ENCODE measurements at regions not wholly inside any gene's neighbourhood (a gene's known extent, or its start where the extent isn't known, plus 50 kb on each side); places are given as distances from the start of the nearest gene placed in this dataset.

GRCh38 chr7:21194936-21195335 is 232.9 kb upstream of the SP4 start:
- Histone ChIP-seq H3K27ac (ENCODE audit: extremely low read depth, low read depth, low read length) (no peak overlapping the region), H3K36me3 (ENCODE audit: control insufficient read depth in 2 of 2, insufficient read depth in 1 of 2, low read length in 2 of 2) (no peaks in the 10 kb centered on the region), H3K4me3 (ENCODE audit: low read depth, low read length) (no peak overlapping the region), H3K9me3 (ENCODE audit: control insufficient read depth, insufficient read depth, low read depth, low read length) (no peaks in the 10 kb centered on the region), H3K4me1 (ENCODE audit: control insufficient read depth, insufficient read depth, low read length) (no peaks in the 10 kb centered on the region)
- TF ChIP-seq, protein P1, sequence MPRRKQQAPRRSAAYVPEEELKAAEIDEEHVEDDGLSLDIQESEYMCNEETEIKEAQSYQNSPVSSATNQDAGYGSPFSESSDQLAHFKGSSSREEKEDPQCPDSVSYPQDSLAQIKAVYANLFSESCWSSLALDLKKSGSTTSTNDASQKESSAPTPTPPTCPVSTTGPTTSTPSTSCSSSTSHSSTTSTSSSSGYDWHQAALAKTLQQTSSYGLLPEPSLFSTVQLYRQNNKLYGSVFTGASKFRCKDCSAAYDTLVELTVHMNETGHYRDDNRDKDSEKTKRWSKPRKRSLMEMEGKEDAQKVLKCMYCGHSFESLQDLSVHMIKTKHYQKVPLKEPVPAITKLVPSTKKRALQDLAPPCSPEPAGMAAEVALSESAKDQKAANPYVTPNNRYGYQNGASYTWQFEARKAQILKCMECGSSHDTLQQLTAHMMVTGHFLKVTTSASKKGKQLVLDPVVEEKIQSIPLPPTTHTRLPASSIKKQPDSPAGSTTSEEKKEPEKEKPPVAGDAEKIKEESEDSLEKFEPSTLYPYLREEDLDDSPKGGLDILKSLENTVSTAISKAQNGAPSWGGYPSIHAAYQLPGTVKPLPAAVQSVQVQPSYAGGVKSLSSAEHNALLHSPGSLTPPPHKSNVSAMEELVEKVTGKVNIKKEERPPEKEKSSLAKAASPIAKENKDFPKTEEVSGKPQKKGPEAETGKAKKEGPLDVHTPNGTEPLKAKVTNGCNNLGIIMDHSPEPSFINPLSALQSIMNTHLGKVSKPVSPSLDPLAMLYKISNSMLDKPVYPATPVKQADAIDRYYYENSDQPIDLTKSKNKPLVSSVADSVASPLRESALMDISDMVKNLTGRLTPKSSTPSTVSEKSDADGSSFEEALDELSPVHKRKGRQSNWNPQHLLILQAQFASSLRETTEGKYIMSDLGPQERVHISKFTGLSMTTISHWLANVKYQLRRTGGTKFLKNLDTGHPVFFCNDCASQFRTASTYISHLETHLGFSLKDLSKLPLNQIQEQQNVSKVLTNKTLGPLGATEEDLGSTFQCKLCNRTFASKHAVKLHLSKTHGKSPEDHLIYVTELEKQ (tag by site-specific recombination; IDR thresholded peaks at IDR 0.05; ENCODE audit: borderline replicate concordance): no peak
- TF ChIP-seq OSR2 (tag by site-specific recombination; IDR thresholded peaks at IDR 0.05): no peak
- TF ChIP-seq ZNF266 (tag by site-specific recombination; IDR thresholded peaks at IDR 0.05; ENCODE audit: low read depth): no peak
- no peak for TF ChIP-seq ZNF175 (tag by site-specific recombination; IDR thresholded peaks at IDR 0.05)
- TF ChIP-seq ZBTB48 (tag by site-specific recombination; IDR thresholded peaks at IDR 0.05): no peak
- no peak for TF ChIP-seq ZBTB6 (tag by site-specific recombination; IDR thresholded peaks at IDR 0.05)
- no peak for TF ChIP-seq ZNF529 (tag by site-specific recombination; IDR thresholded peaks at IDR 0.05; ENCODE audit: insufficient replicate concordance)
- TF ChIP-seq ZXDB (tag by site-specific recombination; IDR thresholded peaks at IDR 0.05): no peak
- TF ChIP-seq ZNF76 (tag by site-specific recombination; IDR thresholded peaks at IDR 0.05; ENCODE audit: borderline replicate concordance, low read depth): no peak
- no peak for TF ChIP-seq ZNF26 (tag by site-specific recombination; IDR thresholded peaks at IDR 0.05)
- ChIA-PET POLR2A (no interaction called here), CTCF (interaction anchor here (0.9 kb wide), 1 partner anchor 1295 kb away, joined by 3 read pairs; no protein-coding TSS in a partner anchor)

- H3K4me3 ChIP-seq (ENCODE audit: low read depth, low read length): no peak overlapping the region
- H3K9me3 ChIP-seq (ENCODE audit: control insufficient read depth, insufficient read depth, low read depth, low read length): no peaks in the 10 kb centered on the region
- H3K4me1 ChIP-seq (ENCODE audit: control insufficient read depth, insufficient read depth, low read length): no peaks in the 10 kb centered on the region
- ChIA-PET POLR2A (interaction anchor here (0.6 kb wide), 1 partner anchor 277 kb away, joined by 4 read pairs; no protein-coding TSS in a partner anchor), CTCF (interaction anchor here (0.9 kb wide), 1 partner anchor 45 kb away, joined by 3 read pairs; no protein-coding TSS in a partner anchor)
- H3K27ac ChIP-seq (ENCODE audit: extremely low read depth, low read depth, low read length): no peak overlapping the region
- no peaks in the 10 kb centered on the region for H3K36me3 ChIP-seq (ENCODE audit: control insufficient read depth in 2 of 2, insufficient read depth in 1 of 2, low read length in 2 of 2)
- no peak for TF ChIP-seq ZNF433 (tag by site-specific recombination; IDR thresholded peaks at IDR 0.05; ENCODE audit: low read depth)
- no peak for TF ChIP-seq ZNF223 (tag by site-specific recombination; IDR thresholded peaks at IDR 0.05)
- TF ChIP-seq ELK4 (IDR thresholded peaks at IDR 0.05; ENCODE audit: borderline replicate concordance, low read depth, low read length): no peak
- TF ChIP-seq ZSCAN4 (tag by site-specific recombination; IDR thresholded peaks at IDR 0.05): no peak
- TF ChIP-seq KLF7 (tag by site-specific recombination; IDR thresholded peaks at IDR 0.05; ENCODE audit: borderline replicate concordance): no peak
- TF ChIP-seq ZNF324 (tag by site-specific recombination; IDR thresholded peaks at IDR 0.05): no peak
- TF ChIP-seq GLIS1 (tag by site-specific recombination; IDR thresholded peaks at IDR 0.05): no peak
- TF ChIP-seq SP3 (tag by site-specific recombination; IDR thresholded peaks at IDR 0.05): no peak
- no peak for TF ChIP-seq ZNF658 (tag by site-specific recombination; IDR thresholded peaks at IDR 0.05)
- no peak for TF ChIP-seq ZNF621 (tag by site-specific recombination; IDR thresholded peaks at IDR 0.05)
- no peak for TF ChIP-seq HOXC10 (CRISPR knock-in tag; IDR thresholded peaks at IDR 0.05)
- no peak for TF ChIP-seq SP7 (tag by site-specific recombination; IDR thresholded peaks at IDR 0.05)
- TF ChIP-seq, protein P2, sequence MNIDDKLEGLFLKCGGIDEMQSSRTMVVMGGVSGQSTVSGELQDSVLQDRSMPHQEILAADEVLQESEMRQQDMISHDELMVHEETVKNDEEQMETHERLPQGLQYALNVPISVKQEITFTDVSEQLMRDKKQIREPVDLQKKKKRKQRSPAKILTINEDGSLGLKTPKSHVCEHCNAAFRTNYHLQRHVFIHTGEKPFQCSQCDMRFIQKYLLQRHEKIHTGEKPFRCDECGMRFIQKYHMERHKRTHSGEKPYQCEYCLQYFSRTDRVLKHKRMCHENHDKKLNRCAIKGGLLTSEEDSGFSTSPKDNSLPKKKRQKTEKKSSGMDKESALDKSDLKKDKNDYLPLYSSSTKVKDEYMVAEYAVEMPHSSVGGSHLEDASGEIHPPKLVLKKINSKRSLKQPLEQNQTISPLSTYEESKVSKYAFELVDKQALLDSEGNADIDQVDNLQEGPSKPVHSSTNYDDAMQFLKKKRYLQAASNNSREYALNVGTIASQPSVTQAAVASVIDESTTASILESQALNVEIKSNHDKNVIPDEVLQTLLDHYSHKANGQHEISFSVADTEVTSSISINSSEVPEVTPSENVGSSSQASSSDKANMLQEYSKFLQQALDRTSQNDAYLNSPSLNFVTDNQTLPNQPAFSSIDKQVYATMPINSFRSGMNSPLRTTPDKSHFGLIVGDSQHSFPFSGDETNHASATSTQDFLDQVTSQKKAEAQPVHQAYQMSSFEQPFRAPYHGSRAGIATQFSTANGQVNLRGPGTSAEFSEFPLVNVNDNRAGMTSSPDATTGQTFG (tag by site-specific recombination; IDR thresholded peaks at IDR 0.05; ENCODE audit: borderline replicate concordance): no peak
- no peak for TF ChIP-seq ZNF202 (tag by site-specific recombination; IDR thresholded peaks at IDR 0.05; ENCODE audit: borderline replicate concordance)
- no peak for TF ChIP-seq ZNF501 (tag by site-specific recombination; IDR thresholded peaks at IDR 0.05)
- no peak for TF ChIP-seq REPIN1 (tag by site-specific recombination; IDR thresholded peaks at IDR 0.05; ENCODE audit: low read depth)
Measured at GRCh38 chr7:21198921-21199320, 229.0 kb upstream of the SP4 start.

All from HEK293 (cell line).